Ascending aorta (tissue), 2 donors: ENCODE measurements at regions not wholly inside any gene's neighbourhood (a gene's known extent, or its start where the extent isn't known, plus 50 kb on each side); places are given as distances from the start of the nearest gene placed in this dataset.

Source experiments
- DNase-seq, 2 donors: peaks; one replicate each; pipeline ENCODE4 v3.0.0-alpha.2; 2019; ENCODE audit warnings: low spot score in 2 of 2
- H3K27ac ChIP-seq, 2 donors: fragments of 200-600 bp; sonication (generic); one replicate each; pipeline ENCODE4 v1.5.1; 2016 to 2017; ENCODE audit warnings: mild to moderate bottlenecking in 1 of 2
- H3K27me3 ChIP-seq: fragments of 200-600 bp; sonication (generic); one replicate; pipeline ENCODE4 v1.5.1; 2017
- H3K36me3 ChIP-seq, 2 donors: fragments of 200-600 bp; sonication (generic); one replicate each; pipeline ENCODE4 v1.5.1; 2016
- H3K4me1 ChIP-seq, 2 donors: fragments of 200-600 bp; sonication (generic); one replicate each; pipeline ENCODE4 v1.5.1; 2016 to 2017; ENCODE audit warnings: mild to moderate bottlenecking in 1 of 2
- H3K4me3 ChIP-seq, 2 donors: fragments of 200-600 bp; sonication (generic); one replicate each; pipeline ENCODE4 v1.5.1; 2016 to 2017; ENCODE audit warnings: mild to moderate bottlenecking in 1 of 2
- H3K9me3 ChIP-seq, 2 donors: fragments of 200-600 bp; sonication (generic); one replicate each; pipeline ENCODE4 v1.5.1; 2016
- CTCF ChIP-seq, 3 experiments: fragments of 200-600 bp in 2 of 3; fragments of 450-650 bp in 1 of 3; sonication (generic) in 2 of 3; IDR thresholded peaks; one replicate each; pipeline ENCODE4 v1.5.1; 2016 to 2019; ENCODE audit warnings: antibody characterized with exemption in 3 of 3, mild to moderate bottlenecking in 1 of 3, moderate library complexity in 1 of 3
- intact Hi-C: fragments of 100-400 bp; cut with DNase I; formaldehyde crosslinking; loops from one replicate; pipeline ENCODE4 v1.15.1; 2023

- H3K27me3 ChIP-seq, result no peaks in the 10 kb centered on the region
- no peak for DNase-seq
- no peaks in the 10 kb centered on the region for H3K9me3 ChIP-seq
- intact Hi-C loops, result no loop called here
- H3K4me1 ChIP-seq, result no peaks in the 10 kb centered on the region
- no peak for TF ChIP-seq CTCF (IDR thresholded peaks at IDR 0.05)
- no peak overlapping the region for H3K27ac ChIP-seq
- no peak overlapping the region for H3K4me3 ChIP-seq
- no peaks in the 10 kb centered on the region for H3K36me3 ChIP-seq
These were observed 131.1 kb upstream of the CEP162 start for GRCh38 chr6:84358581-84358980.

- no peak overlapping the region for H3K4me3 ChIP-seq
- H3K9me3 ChIP-seq, result no peaks in the 10 kb centered on the region
- no peak for TF ChIP-seq CTCF (IDR thresholded peaks at IDR 0.05)
- H3K27ac ChIP-seq, result no peak overlapping the region
- intact Hi-C loops, result no loop called here
- H3K36me3 ChIP-seq, result no peaks in the 10 kb centered on the region
- H3K27me3 ChIP-seq, result no peaks in the 10 kb centered on the region
- H3K4me1 ChIP-seq, result no peaks in the 10 kb centered on the region
- DNase-seq, result no peak
These were observed 130.2 kb upstream of the CEP162 start for GRCh38 chr6:84357631-84358030.

GRCh38 chr6:84356907-84357306 is 129.5 kb upstream of the CEP162 start:
- H3K4me1 ChIP-seq, result no peaks in the 10 kb centered on the region
- H3K9me3 ChIP-seq, result no peaks in the 10 kb centered on the region
- H3K27me3 ChIP-seq, result no peaks in the 10 kb centered on the region
- TF ChIP-seq CTCF (IDR thresholded peaks at IDR 0.05), result no peak
- intact Hi-C loops, result no loop called here
- H3K36me3 ChIP-seq, result no peaks in the 10 kb centered on the region
- H3K4me3 ChIP-seq, result no peak overlapping the region
- no peak overlapping the region for H3K27ac ChIP-seq
- DNase-seq, result no peak

GRCh38 chr6:84353459-84354423 is 126.3 kb upstream of the CEP162 start:
- Histone ChIP-seq H3K4me3 (no peak overlapping the region), H3K9me3 (no peaks in the 10 kb centered on the region), H3K4me1 (no peaks in the 10 kb centered on the region), H3K36me3 (no peaks in the 10 kb centered on the region), H3K27me3 (no peaks in the 10 kb centered on the region), H3K27ac (no peak overlapping the region)
- DNase-seq, result no peak
- intact Hi-C loops, result no loop called here
- no peak for TF ChIP-seq CTCF (IDR thresholded peaks at IDR 0.05)

- no peak overlapping the region for H3K4me3 ChIP-seq
- TF ChIP-seq CTCF (IDR thresholded peaks at IDR 0.05), result no peak
- no peaks in the 10 kb centered on the region for H3K36me3 ChIP-seq
- no peak overlapping the region for H3K27ac ChIP-seq
- H3K27me3 ChIP-seq, result no peaks in the 10 kb centered on the region
- H3K9me3 ChIP-seq, result no peaks in the 10 kb centered on the region
- no peak for DNase-seq
- no peaks in the 10 kb centered on the region for H3K4me1 ChIP-seq
- intact Hi-C loops, result no loop called here
These were observed 123.0 kb upstream of the CEP162 start for GRCh38 chr6:84350397-84350796.
